Naive thymus-derived CD4-positive, alpha-beta T cell (primary cell): ENCODE measurements at regions not wholly inside any gene's neighbourhood (a gene's known extent, or its start where the extent isn't known, plus 50 kb on each side); places are given as distances from the start of the nearest gene placed in this dataset.

Experiments
- ATAC-seq: fragments of 150-1000 bp; cut with Tn5 transposase; 2 replicates; pipeline ENCODE4 v1.10.0; 2021; ENCODE audit warnings: mild to moderate bottlenecking, moderate library complexity
- CTCF ChIA-PET: fragments of 350-600 bp; sonication (Branson Sonifier 250); formaldehyde crosslinking; loops from one replicate; lab custom pipeline; 2021; ENCODE audit warnings: antibody characterized with exemption; lab: Charles Lee
- POLR2A ChIA-PET: fragments of 350-600 bp; sonication (Branson Sonifier 250); formaldehyde crosslinking; loops from one replicate; lab custom pipeline; 2021; ENCODE audit warnings: antibody characterized with exemption, inconsistent platforms; lab: Charles Lee
- DNase-seq, 9 donors: peaks; one replicate each; pipeline versions ENCODE4 v3.0.0 to v3.0.0-alpha.2; 2020 to 2022; ENCODE audit warnings: mixed read lengths in 1 of 9
- H3K27ac ChIP-seq: one replicate; pipeline ENCODE4 v1.7.0; 2013; ENCODE audit warnings: mild to moderate bottlenecking, low read depth, low read length, moderate library complexity
- H3K27me3 ChIP-seq, 2 donors: one replicate each; pipeline ENCODE4 v1.7.0; 2013; ENCODE audit warnings: low read length in 2 of 2, mild to moderate bottlenecking in 2 of 2, moderate library complexity in 2 of 2; ENCODE audit not compliant: control insufficient read depth in 2 of 2, insufficient read depth in 2 of 2
- H3K36me3 ChIP-seq, 3 experiments: 1 replicate in 2 of 3; 2 replicates in 1 of 3; pipeline ENCODE4 v1.7.0; 2013; ENCODE audit warnings: low read length in 3 of 3, mild to moderate bottlenecking in 3 of 3, moderate library complexity in 1 of 3; ENCODE audit not compliant: insufficient read depth in 3 of 3, control insufficient read depth in 2 of 3
- H3K4me1 ChIP-seq, 2 donors: one replicate each; pipeline ENCODE4 v1.7.0; 2013; ENCODE audit warnings: low read length in 2 of 2, mild to moderate bottlenecking in 2 of 2, moderate library complexity in 1 of 2; ENCODE audit not compliant: control insufficient read depth in 2 of 2, insufficient read depth in 2 of 2
- H3K4me3 ChIP-seq: 2 replicates; pipeline ENCODE4 v1.7.0; 2013; ENCODE audit warnings: mild to moderate bottlenecking, low read length
- H3K9me3 ChIP-seq, 3 experiments: 1 replicate in 2 of 3; 2 replicates in 1 of 3; pipeline ENCODE4 v1.7.0; 2013; ENCODE audit warnings: low read length in 3 of 3; ENCODE audit not compliant: control insufficient read depth in 2 of 3
- H3K27ac Mint-ChIP-seq, 9 donors: one replicate each; pipeline ENCODE4 v1.8.0; 2020 to 2022; ENCODE audit warnings: mixed read lengths in 9 of 9, mild to moderate bottlenecking in 8 of 9, moderate library complexity in 5 of 9, inconsistent platforms in 2 of 9
- H3K27me3 Mint-ChIP-seq, 5 donors: one replicate each; pipeline ENCODE4 v1.8.0; 2021 to 2022; ENCODE audit warnings: mixed read lengths in 5 of 5, mild to moderate bottlenecking in 1 of 5
- H3K36me3 Mint-ChIP-seq, 5 donors: one replicate each; pipeline ENCODE4 v1.8.0; 2020 to 2022; ENCODE audit warnings: mixed read lengths in 5 of 5, mild to moderate bottlenecking in 3 of 5, inconsistent platforms in 1 of 5
- H3K4me1 Mint-ChIP-seq, 7 donors: one replicate each; pipeline ENCODE4 v1.8.0; 2020 to 2022; ENCODE audit warnings: mixed read lengths in 7 of 7, mild to moderate bottlenecking in 3 of 7, inconsistent platforms in 1 of 7
- H3K4me3 Mint-ChIP-seq, 10 donors: one replicate each; pipeline ENCODE4 v1.8.0; 2020 to 2022; ENCODE audit warnings: mild to moderate bottlenecking in 10 of 10, mixed read lengths in 10 of 10, moderate library complexity in 6 of 10, inconsistent platforms in 2 of 10
- H3K9me3 Mint-ChIP-seq, 11 donors: one replicate each; pipeline ENCODE4 v1.8.0; 2020 to 2022; ENCODE audit warnings: mixed read lengths in 11 of 11, mild to moderate bottlenecking in 4 of 11, inconsistent platforms in 1 of 11, moderate library complexity in 1 of 11
- intact Hi-C, 2 donors: fragments of 100-400 bp; cut with micrococcal nuclease; formaldehyde crosslinking; loops; one replicate each; pipeline ENCODE4 v1.15.1; 2023

DNA sequence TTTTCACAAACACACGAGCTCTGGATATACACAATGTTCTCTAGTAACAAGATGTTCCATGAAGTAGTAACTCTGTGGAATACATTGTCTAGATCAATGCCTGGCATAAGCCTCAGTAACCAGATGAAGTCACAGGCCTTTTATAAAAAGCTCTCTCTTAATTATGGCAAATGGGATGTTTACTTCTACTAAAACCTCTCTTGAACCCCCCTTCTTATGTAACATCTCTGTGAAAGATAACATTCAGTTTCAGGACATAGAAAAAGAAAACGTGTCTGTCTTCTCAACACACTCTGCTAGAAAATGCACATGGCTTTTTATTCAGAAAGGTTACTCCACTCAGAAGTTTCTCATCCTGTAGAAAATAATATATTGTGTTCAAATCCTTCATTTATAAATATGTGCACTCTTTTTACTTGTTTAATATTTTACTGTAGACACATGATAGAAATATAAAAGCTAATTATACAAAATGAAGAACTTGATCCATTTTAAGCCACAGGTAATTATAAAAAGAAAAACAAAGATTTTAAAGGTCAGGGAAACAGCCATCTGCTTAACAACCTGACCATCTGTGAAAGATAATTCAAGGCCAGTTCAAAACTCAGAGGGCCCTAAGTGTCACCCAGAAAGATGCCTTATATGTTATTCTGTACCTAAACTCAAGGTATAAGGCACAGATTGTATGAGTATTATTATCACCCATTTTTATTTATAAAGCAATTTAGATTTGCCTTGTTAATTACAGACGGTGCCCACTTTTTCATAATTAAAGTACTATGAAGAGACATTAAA lies 812.0 kb downstream of the CDH18 start:
- ATAC-seq = no peak
- no peaks in the 10 kb centered on the region for H3K27me3 Mint-ChIP-seq
- H3K4me1 Mint-ChIP-seq = no peaks in the 10 kb centered on the region
- H3K4me3 Mint-ChIP-seq = no peak overlapping the region
- Histone ChIP-seq H3K4me1 (no peaks in the 10 kb centered on the region), H3K27me3 (no peaks in the 10 kb centered on the region), H3K36me3 (no peaks in the 10 kb centered on the region), H3K4me3 (no peak overlapping the region), H3K9me3 (no peaks in the 10 kb centered on the region), H3K27ac (no peak overlapping the region)
- H3K27ac Mint-ChIP-seq = no peak overlapping the region
- intact Hi-C loops = no loop called here
- POLR2A ChIA-PET = no interaction called here
- H3K9me3 Mint-ChIP-seq = peaks cover 0 to 11% (median 2%) of the 10 kb centered on the region in 11 donors
- DNase-seq = no peak
- CTCF ChIA-PET = no interaction called here
- no peaks in the 10 kb centered on the region for H3K36me3 Mint-ChIP-seq

DNA sequence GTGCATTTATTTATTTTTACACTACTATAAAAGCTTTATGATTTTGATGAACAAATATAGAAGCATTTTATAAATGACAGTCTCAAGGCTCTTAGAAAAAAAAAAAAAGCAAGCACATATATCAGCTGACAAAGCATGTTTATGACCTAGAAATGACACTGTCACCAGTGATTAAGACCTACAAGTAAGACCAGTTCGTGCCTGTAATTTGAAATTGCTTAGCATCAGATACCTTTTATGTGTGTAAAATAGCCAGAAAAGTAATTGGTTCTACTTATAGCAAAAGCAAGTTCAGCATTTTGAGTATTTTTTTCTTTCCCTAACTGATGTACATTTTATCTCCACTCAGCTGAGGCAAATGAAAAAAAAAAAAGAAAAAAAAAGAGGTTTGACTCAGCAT lies 808.4 kb downstream of the CDH18 start:
- DNase-seq (no peak), ATAC-seq (no peak)
- H3K4me3 Mint-ChIP-seq = no peak overlapping the region
- no peaks in the 10 kb centered on the region for H3K36me3 ChIP-seq
- ChIA-PET POLR2A (no interaction called here), CTCF (no interaction called here)
- H3K36me3 Mint-ChIP-seq = no peaks in the 10 kb centered on the region
- H3K27ac ChIP-seq = no peak overlapping the region
- peaks cover 0 to 4% (median 2%) of the 10 kb centered on the region in 11 donors for H3K9me3 Mint-ChIP-seq
- intact Hi-C loops = no loop called here
- no peaks in the 10 kb centered on the region for H3K27me3 ChIP-seq
- no peaks in the 10 kb centered on the region for H3K4me1 Mint-ChIP-seq
- H3K9me3 ChIP-seq = no peaks in the 10 kb centered on the region
- H3K27ac Mint-ChIP-seq = no peak overlapping the region
- H3K4me3 ChIP-seq = no peak overlapping the region
- no peaks in the 10 kb centered on the region for H3K27me3 Mint-ChIP-seq
- no peaks in the 10 kb centered on the region for H3K4me1 ChIP-seq

DNA sequence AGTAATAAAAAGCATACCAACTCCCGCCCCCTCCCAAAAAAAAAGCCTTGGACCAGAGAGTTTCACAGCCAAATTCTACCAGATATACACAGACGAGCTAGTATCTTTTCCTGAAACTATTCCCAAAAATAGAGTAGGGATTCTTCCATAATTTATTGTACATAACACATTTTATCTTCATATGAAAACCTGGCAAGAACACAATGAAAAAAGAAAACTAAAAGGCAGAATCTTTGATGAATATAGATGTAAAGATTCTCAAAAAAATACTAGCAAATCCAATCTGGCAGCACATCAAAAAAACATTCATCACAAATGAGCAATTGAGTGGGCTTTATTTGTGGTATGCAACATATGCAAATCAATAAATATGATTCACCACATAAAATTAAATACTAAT lies 798.8 kb downstream of the CDH18 start:
- H3K27me3 Mint-ChIP-seq = no peaks in the 10 kb centered on the region
- Histone ChIP-seq H3K36me3 (no peaks in the 10 kb centered on the region), H3K4me3 (no peak overlapping the region)

DNA sequence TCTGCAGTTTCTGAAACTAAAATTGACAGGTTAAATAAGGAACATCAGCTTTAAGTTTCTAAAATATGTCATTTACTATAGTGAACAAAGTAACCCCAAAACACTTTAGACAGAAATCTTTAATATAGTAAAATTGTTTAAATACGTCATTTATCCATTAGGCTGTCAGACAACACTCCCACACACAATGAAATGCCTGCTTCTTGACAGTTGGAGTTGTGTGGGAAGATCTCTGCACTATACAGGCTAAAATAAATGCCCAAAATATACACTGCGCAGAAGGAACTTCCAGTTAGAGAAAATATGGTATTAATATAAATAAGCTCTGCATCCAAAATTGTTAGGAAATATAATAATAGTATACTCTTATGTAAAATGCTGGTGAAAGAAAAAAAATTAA lies 794.4 kb downstream of the CDH18 start:
- peaks cover 0 to 16% (median 3%) of the 10 kb centered on the region in 11 donors for H3K9me3 Mint-ChIP-seq
- no peak overlapping the region for H3K4me3 Mint-ChIP-seq
- DNase-seq = no peak
- Histone ChIP-seq H3K36me3 (no peaks in the 10 kb centered on the region), H3K27me3 (no peaks in the 10 kb centered on the region), H3K27ac (no peak overlapping the region), H3K9me3 (peaks cover 0 to under 1% (median 0%) of the 10 kb centered on the region in 3 experiments), H3K4me3 (no peak overlapping the region), H3K4me1 (no peaks in the 10 kb centered on the region)
- H3K4me1 Mint-ChIP-seq = no peaks in the 10 kb centered on the region
- H3K27ac Mint-ChIP-seq = no peak overlapping the region
- ChIA-PET POLR2A (no interaction called here), CTCF (no interaction called here)
- no peak for ATAC-seq
- no peaks in the 10 kb centered on the region for H3K27me3 Mint-ChIP-seq
- intact Hi-C loops = no loop called here
- no peaks in the 10 kb centered on the region for H3K36me3 Mint-ChIP-seq

More for the DNA sequence above, 798.8 kb downstream of the CDH18 start:
- intact Hi-C loops = no loop called here
- Mint-ChIP-seq H3K4me3 (no peak overlapping the region), H3K9me3 (peaks cover 0 to 25% (median 5%) of the 10 kb centered on the region in 11 donors), H3K36me3 (no peaks in the 10 kb centered on the region), H3K27ac (no peak overlapping the region), H3K4me1 (no peaks in the 10 kb centered on the region)
- Histone ChIP-seq H3K9me3 (no peaks in the 10 kb centered on the region), H3K27ac (no peak overlapping the region), H3K27me3 (no peaks in the 10 kb centered on the region), H3K4me1 (no peaks in the 10 kb centered on the region)
- POLR2A ChIA-PET = no interaction called here
- ATAC-seq = no peak
- CTCF ChIA-PET = no interaction called here
- no peak for DNase-seq

DNA sequence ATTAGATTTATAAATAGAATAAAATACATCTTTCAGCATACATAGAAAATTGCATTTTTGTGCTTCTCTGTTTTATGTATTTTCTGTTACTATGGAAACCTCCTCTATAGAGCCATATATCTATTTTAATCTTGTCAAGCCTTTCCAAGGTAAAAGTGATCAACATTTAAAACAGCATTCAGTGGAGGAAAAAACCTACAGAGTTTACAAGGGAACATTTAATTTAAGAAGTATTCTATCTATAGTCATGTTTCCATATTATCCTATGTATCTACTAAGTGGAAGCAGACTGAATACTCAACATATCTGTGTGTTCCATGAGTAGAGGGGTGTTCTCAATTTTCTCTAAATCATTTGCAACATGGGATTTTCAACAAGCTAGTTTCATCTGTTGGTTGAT lies 791.4 kb downstream of the CDH18 start:
- Mint-ChIP-seq H3K9me3 (peaks cover 0 to 11% (median 5%) of the 10 kb centered on the region in 11 donors), H3K4me1 (no peaks in the 10 kb centered on the region), H3K4me3 (no peak overlapping the region), H3K27me3 (no peaks in the 10 kb centered on the region), H3K27ac (no peak overlapping the region), H3K36me3 (no peaks in the 10 kb centered on the region)
- H3K27ac ChIP-seq = no peak overlapping the region
- intact Hi-C loops = no loop called here
- peaks cover 0 to 5% (median 0%) of the 10 kb centered on the region in 3 experiments for H3K9me3 ChIP-seq
- ChIA-PET POLR2A (no interaction called here), CTCF (no interaction called here)
- ATAC-seq (no peak), DNase-seq (no peak)
- no peaks in the 10 kb centered on the region for H3K36me3 ChIP-seq
- no peaks in the 10 kb centered on the region for H3K4me1 ChIP-seq
- H3K27me3 ChIP-seq = no peaks in the 10 kb centered on the region
- no peak overlapping the region for H3K4me3 ChIP-seq

DNA sequence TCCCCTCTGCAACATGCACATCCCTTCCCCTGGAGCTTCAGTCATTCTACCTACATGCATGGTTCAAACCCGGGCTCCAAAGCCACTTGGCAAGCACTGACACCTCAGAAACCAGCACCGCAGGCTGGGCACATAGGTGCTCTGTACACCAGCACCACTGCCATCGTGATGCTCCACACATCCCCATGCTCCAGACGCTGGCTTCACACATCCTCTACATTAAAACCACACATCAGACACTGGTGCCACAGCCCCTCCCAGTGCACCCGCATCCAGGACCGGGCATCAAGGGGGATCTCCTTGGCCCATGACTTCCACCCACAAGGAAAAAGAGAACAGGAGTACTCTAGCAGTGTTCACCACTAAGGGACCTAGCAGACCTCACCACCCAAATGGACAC lies 787.7 kb downstream of the CDH18 start:
- Histone ChIP-seq H3K27ac (no peak overlapping the region), H3K4me3 (no peak overlapping the region), H3K4me1 (no peaks in the 10 kb centered on the region), H3K36me3 (no peaks in the 10 kb centered on the region), H3K27me3 (no peaks in the 10 kb centered on the region), H3K9me3 (peaks cover 0 to 5% (median 0%) of the 10 kb centered on the region in 3 experiments)
- no peak overlapping the region for H3K4me3 Mint-ChIP-seq
- intact Hi-C loops = no loop called here
- H3K4me1 Mint-ChIP-seq = no peaks in the 10 kb centered on the region
- H3K36me3 Mint-ChIP-seq = no peaks in the 10 kb centered on the region
- no peak overlapping the region for H3K27ac Mint-ChIP-seq
- no peak for ATAC-seq
- H3K9me3 Mint-ChIP-seq = peaks cover 0 to 10% (median 4%) of the 10 kb centered on the region in 11 donors
- POLR2A ChIA-PET = no interaction called here
- no peak for DNase-seq
- CTCF ChIA-PET = no interaction called here
- H3K27me3 Mint-ChIP-seq = no peaks in the 10 kb centered on the region

DNA sequence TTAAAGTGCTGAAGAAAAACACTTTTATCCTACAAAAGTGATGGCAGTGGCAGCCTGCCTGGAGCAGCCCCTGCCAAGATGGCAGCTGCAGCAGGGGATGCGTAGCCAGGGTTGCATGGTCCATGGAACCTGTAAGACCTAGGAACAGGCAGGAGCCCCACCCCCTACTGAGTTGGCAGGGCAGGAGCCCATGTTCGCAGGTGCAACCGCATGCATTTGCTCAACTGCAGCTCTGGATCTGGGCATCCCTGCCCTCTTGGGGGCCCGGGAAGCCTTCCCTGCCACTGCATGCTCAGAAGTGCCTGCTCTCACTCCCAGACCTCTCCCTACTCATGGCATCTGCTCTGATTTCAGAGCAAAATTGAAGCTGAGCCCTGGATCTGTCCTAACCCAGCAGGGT lies 779.6 kb downstream of the CDH18 start:
- H3K9me3 ChIP-seq = peaks cover 0 to 4% (median 0%) of the 10 kb centered on the region in 3 experiments
- no peak overlapping the region for H3K4me3 Mint-ChIP-seq
- POLR2A ChIA-PET = no interaction called here
- ATAC-seq (no peak), DNase-seq (no peak)
- H3K36me3 ChIP-seq = no peaks in the 10 kb centered on the region
- no peak overlapping the region for H3K4me3 ChIP-seq
- intact Hi-C loops = no loop called here
- H3K27me3 ChIP-seq = no peaks in the 10 kb centered on the region
- H3K4me1 Mint-ChIP-seq = no peaks in the 10 kb centered on the region
- no peaks in the 10 kb centered on the region for H3K36me3 Mint-ChIP-seq
- H3K27me3 Mint-ChIP-seq = no peaks in the 10 kb centered on the region
- H3K9me3 Mint-ChIP-seq = peaks cover 0 to 28% (median 4%) of the 10 kb centered on the region in 11 donors
- H3K27ac ChIP-seq = no peak overlapping the region
- CTCF ChIA-PET = no interaction called here
- no peak overlapping the region for H3K27ac Mint-ChIP-seq
- H3K4me1 ChIP-seq = no peaks in the 10 kb centered on the region
